ENCODE measurements at regions not wholly inside any gene's neighbourhood (a gene's known extent, or its start where the extent isn't known, plus 50 kb on each side); places are given as distances from the start of the nearest gene placed in this dataset.

DNA sequence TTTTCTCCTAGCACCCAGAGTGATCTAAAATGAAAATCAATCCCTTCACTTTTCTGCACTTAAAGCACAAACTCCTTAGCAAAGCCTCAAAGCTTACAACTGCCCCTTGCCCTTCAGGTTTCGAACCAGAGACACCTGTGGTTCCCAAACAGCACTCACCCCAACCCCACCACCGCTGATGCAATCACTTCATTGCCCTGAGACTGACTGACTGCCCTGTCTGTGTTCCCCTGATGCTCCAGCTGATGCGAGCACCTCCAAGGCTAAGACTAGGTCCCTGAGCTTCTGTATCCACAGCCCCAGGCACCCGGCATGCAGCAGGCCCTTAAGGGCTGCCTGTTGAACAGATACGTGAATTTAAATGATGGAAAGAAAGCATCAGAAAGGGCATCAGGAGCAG lies 127.3 kb downstream of the ZNF621 start:
- no peaks in the 10 kb centered on the region for H4K20me1 ChIP-seq (ENCODE audit: control insufficient read depth, extremely low read depth, insufficient read depth, low read length)
- no peak for TF ChIP-seq EZH2 (IDR thresholded peaks at IDR 0.05; ENCODE audit: low read length)
- TF ChIP-seq, protein P1, sequence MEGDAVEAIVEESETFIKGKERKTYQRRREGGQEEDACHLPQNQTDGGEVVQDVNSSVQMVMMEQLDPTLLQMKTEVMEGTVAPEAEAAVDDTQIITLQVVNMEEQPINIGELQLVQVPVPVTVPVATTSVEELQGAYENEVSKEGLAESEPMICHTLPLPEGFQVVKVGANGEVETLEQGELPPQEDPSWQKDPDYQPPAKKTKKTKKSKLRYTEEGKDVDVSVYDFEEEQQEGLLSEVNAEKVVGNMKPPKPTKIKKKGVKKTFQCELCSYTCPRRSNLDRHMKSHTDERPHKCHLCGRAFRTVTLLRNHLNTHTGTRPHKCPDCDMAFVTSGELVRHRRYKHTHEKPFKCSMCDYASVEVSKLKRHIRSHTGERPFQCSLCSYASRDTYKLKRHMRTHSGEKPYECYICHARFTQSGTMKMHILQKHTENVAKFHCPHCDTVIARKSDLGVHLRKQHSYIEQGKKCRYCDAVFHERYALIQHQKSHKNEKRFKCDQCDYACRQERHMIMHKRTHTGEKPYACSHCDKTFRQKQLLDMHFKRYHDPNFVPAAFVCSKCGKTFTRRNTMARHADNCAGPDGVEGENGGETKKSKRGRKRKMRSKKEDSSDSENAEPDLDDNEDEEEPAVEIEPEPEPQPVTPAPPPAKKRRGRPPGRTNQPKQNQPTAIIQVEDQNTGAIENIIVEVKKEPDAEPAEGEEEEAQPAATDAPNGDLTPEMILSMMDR (optimal IDR thresholded peaks at IDR 0.05 in 1 of 3, IDR thresholded peaks at IDR 0.05 in 1 of 3, conservative IDR thresholded peaks at IDR 0.05 in 1 of 3; ENCODE audit: extremely low read depth in 1 of 3, insufficient read depth in 2 of 3, low read length in 3 of 3): no peak

DNA sequence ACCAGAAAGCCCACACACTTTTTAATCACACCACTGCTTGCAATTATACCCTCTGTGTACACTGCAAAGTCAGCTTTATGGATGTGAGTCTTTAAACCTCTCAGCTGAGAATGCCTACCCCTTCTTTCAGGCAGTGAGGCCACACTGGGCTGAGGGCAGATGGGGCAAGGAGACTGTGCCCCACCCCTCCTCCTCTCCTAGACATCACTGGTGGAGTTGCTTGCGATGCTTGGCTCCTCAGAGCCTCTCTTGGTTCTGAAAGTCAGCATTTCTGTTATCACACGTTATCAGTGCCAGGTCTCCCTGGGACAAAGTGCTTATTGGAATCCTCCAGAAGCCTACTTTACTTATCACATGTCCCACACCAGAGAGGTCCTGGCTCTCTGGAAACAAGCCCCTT lies 128.2 kb downstream of the ZNF621 start:
- Histone ChIP-seq H3K9me1 (ENCODE audit: control insufficient read depth, extremely low read depth, insufficient read depth, low read length) (no peaks in the 10 kb centered on the region), H3K4me3 (ENCODE audit: control insufficient read depth in 2 of 3, extremely low read depth in 1 of 3, insufficient read depth in 2 of 3, low read depth in 1 of 3, low read length in 3 of 3) (no peak overlapping the region), H4K20me1 (ENCODE audit: control insufficient read depth, extremely low read depth, insufficient read depth, low read length) (no peaks in the 10 kb centered on the region), H3K9me3 (ENCODE audit: control insufficient read depth, low read depth, low read length) (no peaks in the 10 kb centered on the region), H3K4me1 (ENCODE audit: control insufficient read depth, extremely low read depth, insufficient read depth, low read length) (no peaks in the 10 kb centered on the region), H3K27ac (ENCODE audit: control insufficient read depth, insufficient read depth, low read length) (no peak overlapping the region), H3K79me2 (ENCODE audit: control insufficient read depth, insufficient read depth, low read length) (no peaks in the 10 kb centered on the region), H3K36me3 (ENCODE audit: control insufficient read depth in 2 of 2, extremely low read depth in 1 of 2, insufficient read depth in 2 of 2, low read length in 2 of 2) (no peaks in the 10 kb centered on the region), H3K27me3 (ENCODE audit: control insufficient read depth, extremely low read depth, insufficient read depth, low read length) (no peaks in the 10 kb centered on the region), H2AFZ (ENCODE audit: control insufficient read depth, low read length) (no peak overlapping the region), H3K4me2 (ENCODE audit: control insufficient read depth, extremely low read depth, insufficient read depth, low read depth, low read length) (no peak overlapping the region), H3K9ac (ENCODE audit: control insufficient read depth, extremely low read depth, insufficient read depth, low read length) (no peak overlapping the region)
- FAIRE-seq (no peak), DNase-seq (ENCODE audit: low read depth, low spot score) (no peak)
- dilution Hi-C loops (cut with MboI; ENCODE audit: extremely low pct_ligation_motif_present, low sequenced_read_pairs): no loop called here
- TF ChIP-seq, protein P1 (optimal IDR thresholded peaks at IDR 0.05 in 1 of 3, IDR thresholded peaks at IDR 0.05 in 1 of 3, conservative IDR thresholded peaks at IDR 0.05 in 1 of 3; ENCODE audit: extremely low read depth in 1 of 3, insufficient read depth in 2 of 3, low read length in 3 of 3): no peak
- TF ChIP-seq EZH2 (IDR thresholded peaks at IDR 0.05; ENCODE audit: low read length): no peak

More for the DNA sequence above, 127.3 kb downstream of the ZNF621 start:
- no peak overlapping the region for H3K4me2 ChIP-seq (ENCODE audit: control insufficient read depth, extremely low read depth, insufficient read depth, low read depth, low read length)
- DNase-seq (ENCODE audit: low read depth, low spot score): no peak
- no peak overlapping the region for H3K4me3 ChIP-seq (ENCODE audit: control insufficient read depth in 2 of 3, extremely low read depth in 1 of 3, insufficient read depth in 2 of 3, low read depth in 1 of 3, low read length in 3 of 3)
- no peaks in the 10 kb centered on the region for H3K9me1 ChIP-seq (ENCODE audit: control insufficient read depth, extremely low read depth, insufficient read depth, low read length)
- no peak for FAIRE-seq
- H3K27me3 ChIP-seq (ENCODE audit: control insufficient read depth, extremely low read depth, insufficient read depth, low read length): no peaks in the 10 kb centered on the region
- H3K4me1 ChIP-seq (ENCODE audit: control insufficient read depth, extremely low read depth, insufficient read depth, low read length): no peaks in the 10 kb centered on the region
- no peaks in the 10 kb centered on the region for H3K36me3 ChIP-seq (ENCODE audit: control insufficient read depth in 2 of 2, extremely low read depth in 1 of 2, insufficient read depth in 2 of 2, low read length in 2 of 2)
- dilution Hi-C loops (cut with MboI; ENCODE audit: extremely low pct_ligation_motif_present, low sequenced_read_pairs): no loop called here
- H3K79me2 ChIP-seq (ENCODE audit: control insufficient read depth, insufficient read depth, low read length): no peaks in the 10 kb centered on the region
- no peak overlapping the region for H2AFZ ChIP-seq (ENCODE audit: control insufficient read depth, low read length)
- H3K9me3 ChIP-seq (ENCODE audit: control insufficient read depth, low read depth, low read length): no peaks in the 10 kb centered on the region
- no peak overlapping the region for H3K27ac ChIP-seq (ENCODE audit: control insufficient read depth, insufficient read depth, low read length)
- H3K9ac ChIP-seq (ENCODE audit: control insufficient read depth, extremely low read depth, insufficient read depth, low read length): no peak overlapping the region

All from keratinocyte (primary cell).